HCT116 (cell line): ENCODE measurements at regions not wholly inside any gene's neighbourhood (a gene's known extent, or its start where the extent isn't known, plus 50 kb on each side); places are given as distances from the start of the nearest gene placed in this dataset.

Source experiments
- ATAC-seq: fragments of 200-7000 bp; cut with Tn5 transposase; 2 replicates; pipeline ENCODE4 v1.9.1; 2020; ENCODE audit warnings: mild to moderate bottlenecking, moderate library complexity
- BruUV-seq: library from RNA; stranded (reverse); fragments of 400-500 nt; replicated peaks from 2 replicates; lab custom pipeline; 2021; lab: Mats Ljungman, UMichigan
- CTCF ChIA-PET: fragments of 300-600 bp; sonication (Branson Sonifier 250); formaldehyde crosslinking; loops from one replicate; lab custom pipeline; 2021; ENCODE audit warnings: antibody characterized with exemption; lab: Charles Lee
- POLR2A ChIA-PET: fragments of 300-600, 350-600 bp; sonication (Branson Sonifier 250); formaldehyde crosslinking; loops from one replicate; lab custom pipeline; 2021; ENCODE audit warnings: antibody characterized with exemption; lab: Charles Lee
- RAD21 ChIA-PET, 2 experiments: fragments of 300-600 bp; sonication (Branson Sonifier 250); formaldehyde crosslinking; loops; one replicate each; lab custom pipeline; 2023; ENCODE audit warnings: low total read pairs in 2 of 2; ENCODE audit not compliant: uncharacterized antibody in 2 of 2, unreplicated experiment in 2 of 2, low non-redundant PET in 1 of 2; lab: Charles Lee
- DNase-seq: peaks from one replicate; pipeline ENCODE4 v3.0.0-alpha.2; 2010; ENCODE audit warnings: low read depth, low spot score
- H2AFZ ChIP-seq: fragments of 200-600 bp; shearing (Covaris generic), sonication (generic); 2 replicates; pipeline ENCODE4 v1.6.1; 2017; ENCODE audit warnings: low read depth, mixed run types, mixed read lengths, antibody characterized with exemption, low read length; ENCODE audit not compliant: poor library complexity, severe bottlenecking
- H3K27ac ChIP-seq: 2 replicates; pipeline ENCODE4 v1.5.1; 2012; ENCODE audit warnings: low read depth, low read length
- H3K27me3 ChIP-seq: fragments of 200-600 bp; sonication (generic); 2 replicates; pipeline ENCODE4 v1.6.1; 2016; ENCODE audit warnings: mixed run types, low read length, mixed read lengths; ENCODE audit not compliant: insufficient read depth
- H3K36me3 ChIP-seq, 2 experiments: fragments of 200-500 bp in 1 of 2; fragments of 200-600 bp in 1 of 2; sonication (Bioruptor generic) in 1 of 2; sonication (generic) in 1 of 2; 2 replicates each; pipeline versions ENCODE4 v1.5.1 to v1.6.1; 2014 to 2016; ENCODE audit warnings: low read length in 2 of 2, inconsistent platforms in 1 of 2, mixed read lengths in 1 of 2, mixed run types in 1 of 2; ENCODE audit not compliant: insufficient read depth in 2 of 2, control insufficient read depth in 1 of 2
- H3K4me1 ChIP-seq, 2 experiments: fragments of 200-600 bp in 1 of 2; sonication (generic) in 1 of 2; 2 replicates each; pipeline versions ENCODE4 v1.5.1 to v1.6.1; 2012 to 2017; ENCODE audit warnings: low read length in 2 of 2, inconsistent platforms in 1 of 2, mild to moderate bottlenecking in 1 of 2, mixed read lengths in 1 of 2, mixed run types in 1 of 2, moderate library complexity in 1 of 2; ENCODE audit not compliant: insufficient read depth in 2 of 2, control insufficient read depth in 1 of 2
- H3K4me2 ChIP-seq: fragments of 200-600 bp; sonication (generic); 2 replicates; pipeline ENCODE4 v1.6.1; 2017; ENCODE audit warnings: mixed run types, low read length, mixed read lengths
- H3K4me3 ChIP-seq, 2 experiments: fragments of 200-600 bp in 1 of 2; sonication (generic) in 1 of 2; replicated peaks in 1 of 2; 2 replicates each; pipeline ENCODE4 v1.5.1; 2011 to 2016; ENCODE audit warnings: low read length in 2 of 2, control low read depth in 1 of 2, low read depth in 1 of 2, mild to moderate bottlenecking in 1 of 2, mixed read lengths in 1 of 2, mixed run types in 1 of 2
- H3K79me2 ChIP-seq: fragments of 200-600 bp; sonication (generic); 2 replicates; pipeline ENCODE4 v1.6.1; 2017; ENCODE audit warnings: mild to moderate bottlenecking, mixed run types, low read length, moderate library complexity, mixed read lengths; ENCODE audit not compliant: insufficient read depth
- H3K9ac ChIP-seq: fragments of 200-600 bp; sonication (generic); 2 replicates; pipeline ENCODE4 v1.6.1; 2016; ENCODE audit warnings: low read length, mixed read lengths
- H3K9me2 ChIP-seq: fragments of 200-600 bp; sonication (generic), shearing (Covaris generic); 2 replicates; pipeline ENCODE4 v1.6.1; 2017; ENCODE audit warnings: mixed run types, mild to moderate bottlenecking, moderate library complexity; ENCODE audit not compliant: insufficient read depth
- H3K9me3 ChIP-seq, 2 experiments: fragments of 200-500 bp in 1 of 2; fragments of 200-600 bp in 1 of 2; sonication (Bioruptor generic) in 1 of 2; sonication (generic) in 1 of 2; 2 replicates each; pipeline ENCODE4 v1.6.1; 2014 to 2017; ENCODE audit warnings: low read length in 2 of 2, mixed read lengths in 2 of 2, inconsistent platforms in 1 of 2, low read depth in 1 of 2, mild to moderate bottlenecking in 1 of 2, mixed run types in 1 of 2, moderate library complexity in 1 of 2; ENCODE audit not compliant: control insufficient read depth in 1 of 2, insufficient read depth in 1 of 2
- H4K20me1 ChIP-seq: fragments of 200-600 bp; sonication (generic), shearing (Covaris generic); 2 replicates; pipeline ENCODE4 v1.6.1; 2017; ENCODE audit warnings: mixed run types, mild to moderate bottlenecking, moderate library complexity; ENCODE audit not compliant: insufficient read depth
- CBX3 ChIP-seq: IDR thresholded peaks from 2 replicates; pipeline ENCODE4 v1.6.1; 2012; ENCODE audit warnings: low read depth
- CEBPB ChIP-seq: IDR thresholded peaks from 2 replicates; pipeline ENCODE4 v1.6.1; 2012; ENCODE audit warnings: low read depth
- ELF1 ChIP-seq: IDR thresholded peaks from 2 replicates; pipeline ENCODE4 v1.6.1; 2012; ENCODE audit warnings: low read depth, borderline replicate concordance
- EZH2 ChIP-seq: fragments of 200-600 bp; sonication (generic); IDR thresholded peaks from 2 replicates; pipeline ENCODE4 v1.6.1; 2017; ENCODE audit warnings: antibody characterized with exemption, mixed run types
- EZH2phosphoT487 ChIP-seq: fragments of 200-600 bp; IDR thresholded peaks from 2 replicates; pipeline ENCODE4 v1.6.1; 2018; ENCODE audit warnings: antibody characterized with exemption, borderline replicate concordance
- FOSL1 ChIP-seq: IDR thresholded peaks from 2 replicates; pipeline ENCODE4 v1.6.1; 2012; ENCODE audit warnings: low read depth
- JUND ChIP-seq: IDR thresholded peaks from 2 replicates; pipeline ENCODE4 v1.6.1; 2012
- POLR2A ChIP-seq: IDR thresholded peaks from 2 replicates; pipeline ENCODE4 v1.7.0; 2011; ENCODE audit warnings: borderline replicate concordance; ENCODE audit not compliant: insufficient read depth, insufficient read length; ENCODE audit errors: extremely low read depth
- POLR2AphosphoS5 ChIP-seq: IDR thresholded peaks from 2 replicates; pipeline ENCODE4 v1.6.1; 2011; ENCODE audit warnings: mild to moderate bottlenecking, low read depth, low read length, moderate library complexity
- RAD21 ChIP-seq: IDR thresholded peaks from 2 replicates; pipeline ENCODE4 v1.6.1; 2012; ENCODE audit warnings: low read depth, mild to moderate bottlenecking
- REST ChIP-seq: IDR thresholded peaks from 2 replicates; pipeline ENCODE4 v1.6.1; 2012; ENCODE audit warnings: low read depth
- SIN3A ChIP-seq: IDR thresholded peaks from 2 replicates; pipeline ENCODE4 v1.6.1; 2012; ENCODE audit warnings: low read depth
- SP1 ChIP-seq: IDR thresholded peaks from 2 replicates; pipeline ENCODE4 v1.6.1; 2012; ENCODE audit warnings: low read depth
- SRF ChIP-seq: IDR thresholded peaks from 2 replicates; pipeline ENCODE4 v1.6.1; 2012; ENCODE audit warnings: low read depth
- YY1 ChIP-seq: IDR thresholded peaks from 2 replicates; pipeline ENCODE4 v1.6.1; 2011; ENCODE audit warnings: low read length, low read depth, moderate library complexity, mild to moderate bottlenecking; ENCODE audit not compliant: insufficient replicate concordance; ENCODE audit errors: extremely low read depth
- ZFX ChIP-seq: fragments of 450-650 bp; IDR thresholded peaks from 2 replicates; pipeline ENCODE4 v1.6.1; 2017
- intact Hi-C: fragments of 100-400 bp; cut with micrococcal nuclease; formaldehyde crosslinking; loops from 2 replicates; pipeline ENCODE4 v1.10.0; 2022
- TF ChIP-seq, protein P1 (sequence below), 3 experiments: fragments of 200-600 bp in 1 of 3; sonication (generic) in 1 of 3; IDR thresholded peaks in 2 of 3; conservative IDR thresholded peaks in 1 of 3; 2 replicates each; pipeline ENCODE4 v1.5.1; 2012 to 2017; ENCODE audit warnings: low read depth in 2 of 3, low read length in 2 of 3, antibody characterized with exemption in 1 of 3, borderline replicate concordance in 1 of 3, control low read depth in 1 of 3, mild to moderate bottlenecking in 1 of 3, mixed read lengths in 1 of 3, mixed run types in 1 of 3, moderate library complexity in 1 of 3; ENCODE audit not compliant: insufficient read depth in 1 of 3
- TF ChIP-seq, protein P2 (sequence below): IDR thresholded peaks from 2 replicates; pipeline ENCODE4 v1.6.1; 2011; ENCODE audit warnings: mild to moderate bottlenecking, low read length, moderate library complexity; ENCODE audit not compliant: insufficient replicate concordance; ENCODE audit errors: extremely low read depth
- TF ChIP-seq, protein P3 (sequence below): IDR thresholded peaks from 2 replicates; pipeline ENCODE4 v1.6.1; 2012

- no TSS peak for BruUV-seq
- intact Hi-C loops, result no loop called here
- no peak for DNase-seq
Observed at GRCh38 chr22:27315833-27316232, 485.7 kb downstream of the MN1 start.

More at GRCh38 chr22:27315833-27316232, 485.7 kb downstream of the MN1 start:
- Histone ChIP-seq H2AFZ (no peak overlapping the region), H3K4me2 (no peak overlapping the region), H3K27ac (no peak overlapping the region), H3K4me3 (no peak overlapping the region), H4K20me1 (no peaks in the 10 kb centered on the region), H3K9me2 (no peaks in the 10 kb centered on the region), H3K27me3 (peaks cover 49% of the 10 kb centered on the region), H3K79me2 (no peaks in the 10 kb centered on the region), H3K4me1 (no peaks in the 10 kb centered on the region), H3K36me3 (no peaks in the 10 kb centered on the region)
- ChIA-PET CTCF (no interaction called here), RAD21 (no interaction called here), POLR2A (no interaction called here)
- ATAC-seq, result no peak
- no peak for TF ChIP-seq SRF
- no peak for TF ChIP-seq CBX3
- no peak for TF ChIP-seq ZFX
- no peak for TF ChIP-seq RAD21
- TF ChIP-seq SIN3A, result no peak
- TF ChIP-seq, protein P1, sequence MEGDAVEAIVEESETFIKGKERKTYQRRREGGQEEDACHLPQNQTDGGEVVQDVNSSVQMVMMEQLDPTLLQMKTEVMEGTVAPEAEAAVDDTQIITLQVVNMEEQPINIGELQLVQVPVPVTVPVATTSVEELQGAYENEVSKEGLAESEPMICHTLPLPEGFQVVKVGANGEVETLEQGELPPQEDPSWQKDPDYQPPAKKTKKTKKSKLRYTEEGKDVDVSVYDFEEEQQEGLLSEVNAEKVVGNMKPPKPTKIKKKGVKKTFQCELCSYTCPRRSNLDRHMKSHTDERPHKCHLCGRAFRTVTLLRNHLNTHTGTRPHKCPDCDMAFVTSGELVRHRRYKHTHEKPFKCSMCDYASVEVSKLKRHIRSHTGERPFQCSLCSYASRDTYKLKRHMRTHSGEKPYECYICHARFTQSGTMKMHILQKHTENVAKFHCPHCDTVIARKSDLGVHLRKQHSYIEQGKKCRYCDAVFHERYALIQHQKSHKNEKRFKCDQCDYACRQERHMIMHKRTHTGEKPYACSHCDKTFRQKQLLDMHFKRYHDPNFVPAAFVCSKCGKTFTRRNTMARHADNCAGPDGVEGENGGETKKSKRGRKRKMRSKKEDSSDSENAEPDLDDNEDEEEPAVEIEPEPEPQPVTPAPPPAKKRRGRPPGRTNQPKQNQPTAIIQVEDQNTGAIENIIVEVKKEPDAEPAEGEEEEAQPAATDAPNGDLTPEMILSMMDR (IDR thresholded peaks at IDR 0.05 in 2 of 3, conservative IDR thresholded peaks at IDR 0.05 in 1 of 3; ENCODE audit: borderline replicate concordance in 1 of 3, insufficient read depth in 1 of 3, low read depth in 2 of 3, low read length in 2 of 3), result no peak
- TF ChIP-seq POLR2A, result no peak
- TF ChIP-seq POLR2AphosphoS5, result no peak
- TF ChIP-seq EZH2, result no peak
- no peak for TF ChIP-seq JUND
- TF ChIP-seq EZH2phosphoT487, result no peak
- TF ChIP-seq, protein P2, sequence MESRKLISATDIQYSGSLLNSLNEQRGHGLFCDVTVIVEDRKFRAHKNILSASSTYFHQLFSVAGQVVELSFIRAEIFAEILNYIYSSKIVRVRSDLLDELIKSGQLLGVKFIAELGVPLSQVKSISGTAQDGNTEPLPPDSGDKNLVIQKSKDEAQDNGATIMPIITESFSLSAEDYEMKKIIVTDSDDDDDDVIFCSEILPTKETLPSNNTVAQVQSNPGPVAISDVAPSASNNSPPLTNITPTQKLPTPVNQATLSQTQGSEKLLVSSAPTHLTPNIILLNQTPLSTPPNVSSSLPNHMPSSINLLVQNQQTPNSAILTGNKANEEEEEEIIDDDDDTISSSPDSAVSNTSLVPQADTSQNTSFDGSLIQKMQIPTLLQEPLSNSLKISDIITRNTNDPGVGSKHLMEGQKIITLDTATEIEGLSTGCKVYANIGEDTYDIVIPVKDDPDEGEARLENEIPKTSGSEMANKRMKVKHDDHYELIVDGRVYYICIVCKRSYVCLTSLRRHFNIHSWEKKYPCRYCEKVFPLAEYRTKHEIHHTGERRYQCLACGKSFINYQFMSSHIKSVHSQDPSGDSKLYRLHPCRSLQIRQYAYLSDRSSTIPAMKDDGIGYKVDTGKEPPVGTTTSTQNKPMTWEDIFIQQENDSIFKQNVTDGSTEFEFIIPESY, result no peak
- no peak for TF ChIP-seq SP1
- no peak for TF ChIP-seq FOSL1
- TF ChIP-seq REST, result no peak
- TF ChIP-seq, protein P3, sequence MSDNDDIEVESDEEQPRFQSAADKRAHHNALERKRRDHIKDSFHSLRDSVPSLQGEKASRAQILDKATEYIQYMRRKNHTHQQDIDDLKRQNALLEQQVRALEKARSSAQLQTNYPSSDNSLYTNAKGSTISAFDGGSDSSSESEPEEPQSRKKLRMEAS, result no peak
- no peak for TF ChIP-seq ELF1
- no peak for TF ChIP-seq CEBPB
- TF ChIP-seq YY1, result no peak
- TF ChIP-seq, all 23 proteins: peak for 0
- no peak overlapping the region for H3K9ac ChIP-seq
- no peaks in the 10 kb centered on the region for H3K9me3 ChIP-seq
